22Rv1 (cell line): ENCODE measurements at regions not wholly inside any gene's neighbourhood (a gene's known extent, or its start where the extent isn't known, plus 50 kb on each side); places are given as distances from the start of the nearest gene placed in this dataset.

Experiments
- H3K27ac ChIP-seq: fragments of 450-650 bp; 2 replicates; pipeline ENCODE4 v1.5.1; 2017
- ZFX ChIP-seq: fragments of 450-650 bp; IDR thresholded peaks from 2 replicates; pipeline ENCODE4 v1.6.1; 2017; ENCODE audit warnings: antibody characterized with exemption, borderline replicate concordance
- TF ChIP-seq, protein P1 (sequence below): fragments of 450-650 bp; IDR thresholded peaks from 2 replicates; pipeline ENCODE4 v1.5.1; 2017; ENCODE audit warnings: mild to moderate bottlenecking

DNA sequence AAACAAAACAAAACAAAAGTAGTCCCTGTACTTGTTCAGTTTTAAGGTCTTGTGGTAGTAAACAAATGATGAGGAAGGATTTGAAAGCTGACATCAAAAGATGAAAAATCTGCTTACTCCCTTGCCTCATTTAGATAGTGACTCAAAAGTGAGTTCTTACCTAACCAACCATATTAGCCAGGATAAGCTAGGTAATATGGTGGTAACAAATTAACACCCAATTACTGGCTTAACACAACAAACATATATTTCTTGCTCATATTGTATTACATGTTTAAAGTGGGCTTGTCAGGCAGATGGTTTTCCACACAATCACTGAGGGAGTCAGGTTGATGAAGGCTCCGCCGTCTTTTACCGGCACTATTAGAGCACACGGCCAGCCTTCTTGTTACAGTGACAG, 189.7 kb downstream of the PPARGC1A start:
- H3K27ac ChIP-seq = no peak overlapping the region
- TF ChIP-seq, protein P1, sequence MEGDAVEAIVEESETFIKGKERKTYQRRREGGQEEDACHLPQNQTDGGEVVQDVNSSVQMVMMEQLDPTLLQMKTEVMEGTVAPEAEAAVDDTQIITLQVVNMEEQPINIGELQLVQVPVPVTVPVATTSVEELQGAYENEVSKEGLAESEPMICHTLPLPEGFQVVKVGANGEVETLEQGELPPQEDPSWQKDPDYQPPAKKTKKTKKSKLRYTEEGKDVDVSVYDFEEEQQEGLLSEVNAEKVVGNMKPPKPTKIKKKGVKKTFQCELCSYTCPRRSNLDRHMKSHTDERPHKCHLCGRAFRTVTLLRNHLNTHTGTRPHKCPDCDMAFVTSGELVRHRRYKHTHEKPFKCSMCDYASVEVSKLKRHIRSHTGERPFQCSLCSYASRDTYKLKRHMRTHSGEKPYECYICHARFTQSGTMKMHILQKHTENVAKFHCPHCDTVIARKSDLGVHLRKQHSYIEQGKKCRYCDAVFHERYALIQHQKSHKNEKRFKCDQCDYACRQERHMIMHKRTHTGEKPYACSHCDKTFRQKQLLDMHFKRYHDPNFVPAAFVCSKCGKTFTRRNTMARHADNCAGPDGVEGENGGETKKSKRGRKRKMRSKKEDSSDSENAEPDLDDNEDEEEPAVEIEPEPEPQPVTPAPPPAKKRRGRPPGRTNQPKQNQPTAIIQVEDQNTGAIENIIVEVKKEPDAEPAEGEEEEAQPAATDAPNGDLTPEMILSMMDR = no peak
- no peak for TF ChIP-seq ZFX

DNA sequence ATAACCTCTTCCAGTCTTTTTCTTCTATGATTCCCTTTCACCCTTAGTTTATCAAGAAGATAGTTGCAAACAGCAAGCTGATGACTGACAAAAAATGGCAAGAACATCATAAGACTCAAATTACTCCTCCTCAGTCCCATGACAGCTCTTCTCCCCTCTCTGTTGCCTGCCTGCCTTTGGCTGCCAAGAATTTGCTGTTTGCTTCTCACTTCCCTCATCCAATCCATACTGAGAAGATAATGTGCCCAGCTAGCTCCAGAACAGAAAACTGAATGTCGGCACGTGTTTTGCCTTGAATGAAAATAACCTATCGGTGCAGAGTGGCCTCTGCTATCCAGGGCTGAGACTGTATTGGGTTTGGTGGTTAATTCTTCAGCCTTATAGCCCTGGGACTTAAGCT, 192.1 kb downstream of the PPARGC1A start:
- no peak overlapping the region for H3K27ac ChIP-seq
- TF ChIP-seq, protein P1 = no peak
- no peak for TF ChIP-seq ZFX

DNA sequence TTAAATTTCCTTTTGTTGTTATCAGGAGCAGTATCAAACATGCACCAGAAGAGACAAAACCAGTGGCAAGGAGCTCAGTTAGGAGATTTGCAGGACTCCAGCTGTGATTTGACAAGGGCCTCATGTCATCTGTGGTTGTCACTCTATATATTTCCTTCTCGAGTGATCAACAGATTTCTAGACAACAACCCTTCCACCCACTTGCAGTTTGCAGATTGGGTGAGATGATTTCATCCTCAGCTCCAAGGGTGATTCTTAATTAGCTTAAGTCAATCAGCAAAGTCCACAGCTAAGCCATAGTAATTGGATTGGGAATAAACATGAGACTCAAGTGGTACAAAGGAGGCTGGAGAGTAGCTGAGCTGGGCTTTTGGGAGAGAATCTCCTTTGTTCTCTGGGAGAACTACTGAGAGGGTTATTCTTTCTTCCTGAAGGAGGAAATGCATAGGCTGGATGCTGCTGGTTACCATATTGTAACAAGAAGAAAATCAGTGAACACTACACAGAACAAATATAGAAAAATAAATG, 192.8 kb downstream of the PPARGC1A start:
- H3K27ac ChIP-seq = no peak overlapping the region
- TF ChIP-seq, protein P1 = no peak
- no peak for TF ChIP-seq ZFX

DNA sequence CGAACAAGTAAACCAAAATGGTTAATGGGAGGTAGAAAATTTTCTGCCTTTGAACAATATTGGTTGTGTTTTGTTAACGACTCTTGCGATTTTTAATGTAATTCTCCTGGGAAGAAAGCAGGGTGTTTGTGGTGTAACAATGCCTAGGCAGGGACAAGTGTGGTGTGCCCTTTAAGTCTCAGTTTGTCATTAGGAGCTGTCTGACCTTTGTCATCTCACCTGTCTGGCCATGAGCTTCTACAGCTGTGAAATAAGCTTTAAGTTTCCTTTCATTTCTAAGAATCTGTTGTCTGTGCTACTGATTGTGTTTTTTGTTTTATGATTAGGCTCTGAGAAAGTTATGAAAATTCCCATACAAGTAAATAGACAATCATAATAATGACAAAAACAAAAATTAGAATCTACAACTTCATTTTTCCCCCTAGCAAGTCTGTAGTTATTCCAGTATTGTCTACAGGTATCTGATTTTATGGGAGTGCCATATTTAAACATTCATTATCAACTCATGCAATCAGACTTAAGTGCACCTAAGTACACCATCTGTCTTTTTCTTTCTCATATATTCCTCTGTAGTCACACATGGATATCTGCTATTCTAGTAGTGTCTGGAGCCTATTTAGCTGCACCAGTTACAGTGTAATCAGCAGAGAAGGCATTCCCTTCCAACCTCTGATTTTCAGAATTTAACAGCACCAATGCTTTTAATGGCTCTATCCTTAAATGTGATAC, 203.5 kb downstream of the PPARGC1A start:
- no peak overlapping the region for H3K27ac ChIP-seq
- no peak for TF ChIP-seq ZFX
- TF ChIP-seq, protein P1 = no peak

DNA sequence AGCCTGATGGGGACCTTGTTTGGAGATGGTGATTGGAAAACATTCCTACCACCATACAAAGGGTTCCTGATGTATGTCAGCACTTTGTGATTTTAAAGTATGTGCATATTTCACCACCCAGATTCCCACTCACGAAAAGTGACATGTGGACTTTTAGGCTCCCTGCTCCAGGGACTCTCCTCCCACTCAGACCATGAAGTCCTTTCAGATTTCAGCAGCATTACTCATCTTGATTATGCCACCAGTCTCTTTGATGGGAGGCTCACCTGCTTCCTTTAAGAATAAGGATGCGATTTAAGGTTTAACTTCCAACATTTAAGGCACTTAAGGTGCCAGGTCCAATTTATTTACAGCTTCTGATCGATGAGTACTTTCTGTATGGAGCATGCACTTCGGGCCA, 204.4 kb downstream of the PPARGC1A start:
- TF ChIP-seq, protein P1 = no peak
- no peak for TF ChIP-seq ZFX
- H3K27ac ChIP-seq = no peak overlapping the region

DNA sequence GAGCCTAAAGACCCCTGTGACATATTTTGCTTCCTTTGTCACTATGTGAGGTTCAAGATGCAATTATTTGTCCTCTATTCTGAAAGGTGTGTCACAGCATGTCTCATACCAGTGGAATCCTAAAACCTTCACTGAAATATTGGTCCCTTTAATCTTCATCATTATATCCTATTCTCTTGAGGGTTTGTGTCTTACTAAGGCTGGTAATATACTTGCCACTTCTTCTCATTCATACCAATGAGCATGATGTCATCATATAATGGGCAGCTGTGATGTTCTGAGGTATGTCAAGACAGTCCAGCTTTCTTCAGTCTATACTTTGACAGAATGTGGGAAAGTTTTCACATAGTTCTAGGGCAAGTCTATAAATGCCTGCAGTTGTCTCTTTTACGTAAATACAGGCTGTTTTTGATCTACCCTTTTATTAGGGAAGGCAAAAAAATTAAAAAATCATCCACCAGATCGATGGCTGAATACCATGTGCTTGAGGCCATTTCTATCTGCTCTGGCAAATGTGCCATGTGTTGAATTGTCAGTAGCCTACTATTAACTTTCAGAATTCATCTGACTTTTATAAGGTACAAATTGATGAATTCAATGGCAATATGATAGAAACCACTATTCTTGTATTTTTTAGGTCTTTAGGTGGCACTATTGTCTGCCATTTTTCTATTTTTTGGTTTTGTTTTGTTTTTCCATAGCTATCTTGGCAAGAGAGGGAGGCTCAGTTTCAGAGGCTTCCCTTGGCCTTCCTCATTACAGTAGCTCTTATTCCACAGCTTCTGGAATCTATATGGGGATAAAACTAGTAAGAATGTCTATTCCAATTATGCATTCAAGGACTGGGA, 209.0 kb downstream of the PPARGC1A start:
- H3K27ac ChIP-seq = no peak overlapping the region
- TF ChIP-seq, protein P1 = no peak
- TF ChIP-seq ZFX = no peak

DNA sequence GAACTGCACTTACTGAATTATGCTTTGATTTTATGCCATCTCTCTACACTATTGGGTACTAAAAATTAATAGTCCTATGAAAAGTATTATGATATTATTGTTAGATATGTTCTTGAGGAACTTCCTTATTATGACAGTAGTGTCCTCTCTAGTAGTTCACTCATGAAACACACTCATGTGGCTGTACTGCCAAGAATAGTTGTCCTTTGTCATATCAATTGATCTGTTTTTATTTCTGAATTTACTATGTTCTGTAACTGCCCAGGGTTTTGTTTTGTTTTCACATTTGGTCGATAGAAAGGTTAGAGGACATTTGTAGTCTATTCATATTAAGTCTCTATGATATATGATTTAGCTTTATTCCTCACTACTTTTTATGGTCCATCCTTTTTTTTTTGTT, 215.2 kb downstream of the PPARGC1A start:
- no peak for TF ChIP-seq ZFX
- TF ChIP-seq, protein P1 = no peak

More for the DNA sequence above, 215.2 kb downstream of the PPARGC1A start:
- H3K27ac ChIP-seq = no peak overlapping the region
